ENCODE measurements at regions not wholly inside any gene's neighbourhood (a gene's known extent, or its start where the extent isn't known, plus 50 kb on each side); places are given as distances from the start of the nearest gene placed in this dataset.

DNA sequence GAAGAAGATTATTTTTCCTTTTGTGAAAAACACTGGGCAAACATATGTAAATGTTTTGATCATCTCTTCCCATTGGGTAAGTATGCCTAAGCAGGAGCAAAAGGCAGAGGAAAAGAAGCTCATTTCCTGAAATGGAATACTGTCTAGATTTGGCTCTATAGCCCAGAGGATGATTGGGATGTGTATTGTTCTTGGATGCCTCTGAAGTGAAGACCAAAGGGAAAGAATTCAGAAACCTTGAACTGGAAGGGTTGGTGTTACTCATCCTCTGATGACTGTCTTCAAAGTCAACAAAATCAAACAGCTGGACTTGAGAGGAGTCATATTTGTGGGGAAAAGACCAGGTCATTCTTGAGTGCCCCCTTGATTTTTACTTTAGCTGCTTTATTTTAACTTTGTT, 112.6 kb upstream of the NT5C1B start:
- no peak for ATAC-seq

DNA sequence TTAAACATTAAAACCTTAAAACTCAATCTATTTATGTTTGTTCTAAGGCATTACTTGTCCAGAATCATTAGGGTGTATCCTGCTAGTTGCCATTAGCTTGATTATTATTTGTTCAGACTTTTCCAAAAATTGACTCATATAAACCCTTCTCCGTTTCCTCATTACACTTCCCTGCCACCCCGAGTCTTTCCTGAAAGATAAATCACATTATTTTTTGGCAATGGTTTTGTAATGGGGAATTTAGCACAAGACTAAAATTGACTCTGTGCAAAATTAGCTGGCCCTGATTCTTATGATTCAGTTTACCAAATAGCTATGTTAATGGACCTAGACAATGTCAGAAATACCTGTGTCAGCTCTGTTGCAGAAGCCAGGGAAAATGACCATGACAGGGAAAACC, 112.2 kb upstream of the NT5C1B start:
- ATAC-seq, result no peak

DNA sequence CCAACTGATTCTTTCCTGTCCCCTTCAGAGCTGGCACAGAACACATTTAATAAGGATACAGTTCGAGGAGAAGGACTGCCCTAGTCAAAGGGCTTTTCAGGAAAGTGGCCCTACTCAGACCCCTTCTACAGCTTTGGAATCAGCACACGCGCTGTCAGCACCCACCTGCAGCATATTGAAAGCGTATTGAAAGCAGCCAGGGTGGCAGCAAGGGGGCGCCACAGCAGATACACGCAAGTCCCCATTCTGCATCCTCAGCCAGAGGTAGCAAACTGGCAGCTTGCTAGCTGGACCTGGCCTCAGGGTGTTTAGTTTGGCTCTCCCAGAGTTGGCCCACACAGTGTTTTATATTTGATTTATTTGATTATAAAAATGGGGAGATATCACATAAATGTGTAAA, 101.0 kb upstream of the NT5C1B start:
- no peak for ATAC-seq

DNA sequence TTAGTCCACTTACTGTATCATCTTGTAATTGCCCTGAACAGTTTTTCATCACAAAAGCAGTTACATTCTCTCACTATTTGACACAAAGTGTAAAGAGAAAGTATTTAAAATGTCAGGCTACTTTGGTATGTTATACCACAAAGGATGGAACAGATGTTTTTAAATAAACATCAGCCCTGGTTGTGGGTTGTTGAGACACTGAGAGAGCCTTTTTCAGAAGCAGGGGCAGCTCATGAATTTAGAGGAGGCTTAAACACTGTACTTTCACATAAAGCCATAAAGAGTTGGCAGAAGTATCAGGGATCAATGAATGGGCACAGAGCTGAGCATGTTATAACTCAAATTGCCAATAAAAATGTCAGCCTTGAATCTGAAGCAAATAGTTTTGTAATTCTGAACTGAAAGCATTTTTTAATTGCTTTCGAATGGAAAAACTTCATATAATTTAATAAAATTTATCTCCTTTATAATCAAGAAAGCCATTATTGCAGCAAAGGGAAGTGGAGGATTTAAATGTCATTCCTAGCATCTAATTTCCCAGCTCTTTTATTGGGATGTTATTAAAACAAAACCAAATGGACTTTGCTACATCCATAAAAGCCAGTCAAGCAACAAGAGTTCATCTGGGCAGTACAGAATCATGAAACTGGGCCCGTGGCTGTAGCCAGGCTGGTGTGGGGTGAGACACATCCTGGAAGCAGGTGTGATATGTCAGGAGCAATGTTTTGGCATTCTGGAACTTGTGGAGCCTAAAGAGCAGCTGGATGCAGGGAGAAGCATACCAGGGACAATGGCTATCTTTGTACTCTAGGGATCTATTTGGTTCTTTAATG, 95.1 kb upstream of the NT5C1B start:
- ATAC-seq, result no peak

DNA sequence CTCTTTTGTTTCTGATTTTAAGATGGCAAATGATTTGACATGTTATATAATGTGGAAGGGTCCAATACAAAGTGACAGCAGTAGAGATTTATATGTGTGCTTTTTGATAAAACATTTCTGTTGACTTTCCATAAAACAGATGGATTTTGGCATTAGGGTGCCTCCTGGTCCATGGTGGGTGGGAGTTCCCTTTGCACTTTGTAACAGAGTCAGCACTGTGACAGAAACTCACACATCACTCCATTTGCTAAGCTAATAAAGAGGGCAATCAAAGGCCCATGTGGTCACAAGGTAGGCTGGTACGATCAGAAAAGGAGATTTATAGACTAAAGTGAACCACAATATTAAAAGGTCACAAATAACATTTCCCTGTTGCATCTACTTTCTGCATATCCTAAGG, 93.3 kb upstream of the NT5C1B start:
- ATAC-seq, result no peak

DNA sequence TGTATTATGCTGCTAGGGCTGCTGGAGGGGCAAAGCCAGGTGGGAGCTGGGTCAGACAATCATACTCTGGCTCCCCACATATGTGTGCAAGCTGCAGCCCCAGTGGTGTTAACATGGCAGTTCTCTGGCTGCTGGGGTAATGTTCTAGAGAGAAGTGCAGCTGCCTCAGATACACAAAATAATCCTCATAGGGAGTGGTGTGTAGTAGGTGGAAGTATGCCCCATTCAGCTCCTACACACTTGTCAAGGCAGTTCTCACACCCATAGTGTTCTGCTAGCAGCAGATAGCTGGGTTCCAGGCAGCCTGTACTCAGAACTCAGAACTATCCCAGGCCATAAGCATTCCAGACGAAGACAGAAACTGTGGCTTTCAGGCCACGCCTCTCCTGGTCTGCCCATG, 87.9 kb upstream of the NT5C1B start:
- ATAC-seq, result no peak

DNA sequence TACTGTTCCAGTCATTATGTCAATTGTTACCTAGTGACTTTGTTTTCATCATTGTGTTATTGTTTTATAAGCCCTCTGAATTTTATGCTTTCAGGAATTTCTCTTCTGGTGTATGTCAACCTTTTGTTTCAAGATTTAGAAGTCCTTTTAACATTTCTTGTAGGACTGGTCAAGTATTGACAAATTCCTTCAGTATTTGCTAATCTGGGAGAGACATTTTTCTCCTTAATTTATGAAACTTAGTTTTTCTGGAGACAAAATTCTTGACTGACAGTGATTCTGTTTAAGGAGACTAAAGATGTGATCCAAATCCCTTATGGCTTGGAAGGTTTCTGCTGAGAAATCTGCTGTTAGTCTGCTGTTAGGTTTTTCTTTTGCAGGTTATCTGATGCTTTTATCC, 84.9 kb upstream of the NT5C1B start:
- no peak for ATAC-seq

DNA sequence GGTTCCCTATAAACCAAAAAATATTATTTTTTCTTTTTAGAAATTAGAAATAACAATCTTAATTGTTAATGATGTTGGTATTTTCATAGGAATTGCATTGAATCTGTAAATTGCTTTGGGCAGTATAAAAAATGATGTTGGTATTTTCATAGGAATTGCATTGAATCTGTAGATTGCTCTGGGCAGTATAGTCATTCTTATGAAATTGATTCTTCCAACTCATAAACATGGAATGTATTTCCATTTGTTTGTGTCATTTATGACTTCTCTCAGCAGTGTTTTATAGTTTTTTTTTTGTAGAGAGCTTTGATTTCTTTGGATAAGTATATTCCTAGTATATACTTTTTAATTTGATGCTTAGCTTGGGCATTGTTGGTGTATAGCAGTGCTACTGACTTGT, 82.0 kb upstream of the NT5C1B start:
- no peak for ATAC-seq

DNA sequence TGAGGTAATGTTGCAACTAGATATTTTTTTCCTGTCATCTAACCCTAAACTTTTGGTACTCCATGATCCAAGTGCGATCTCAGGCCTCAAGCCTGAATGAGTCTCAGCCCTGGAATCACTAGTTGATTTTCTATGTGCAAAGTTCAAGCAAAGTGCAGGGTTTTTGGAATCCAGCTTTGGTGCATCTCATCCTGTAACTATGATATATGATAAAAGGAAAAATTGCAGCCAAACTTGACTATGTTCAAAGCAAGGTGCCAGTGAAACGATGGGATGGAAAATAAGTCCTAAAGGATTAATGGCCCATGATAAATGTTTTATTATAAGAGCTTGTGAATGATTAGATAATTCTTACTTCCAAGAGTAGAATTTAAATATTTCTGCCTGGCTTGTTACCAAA, 78.9 kb upstream of the NT5C1B start:
- no peak for ATAC-seq

DNA sequence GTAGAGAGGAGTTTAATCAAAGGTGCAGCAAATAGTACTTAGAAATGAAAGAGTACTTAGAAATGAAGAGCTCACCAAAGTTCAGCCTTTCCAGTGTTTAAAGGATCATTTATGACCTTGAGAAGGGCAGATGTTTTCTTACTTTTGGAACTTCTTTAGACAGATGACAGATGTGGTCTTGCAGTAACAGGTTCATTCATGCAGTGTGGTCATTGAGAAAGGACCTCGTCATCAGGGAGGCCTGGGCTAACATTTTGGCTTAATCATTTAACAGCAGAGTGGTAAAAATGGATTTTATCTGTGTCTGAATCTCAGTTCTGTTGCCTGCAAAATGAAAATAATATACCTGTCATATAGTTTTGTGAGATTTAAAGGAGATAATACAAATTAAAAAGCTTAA, 75.1 kb upstream of the NT5C1B start:
- no peak for ATAC-seq

DNA sequence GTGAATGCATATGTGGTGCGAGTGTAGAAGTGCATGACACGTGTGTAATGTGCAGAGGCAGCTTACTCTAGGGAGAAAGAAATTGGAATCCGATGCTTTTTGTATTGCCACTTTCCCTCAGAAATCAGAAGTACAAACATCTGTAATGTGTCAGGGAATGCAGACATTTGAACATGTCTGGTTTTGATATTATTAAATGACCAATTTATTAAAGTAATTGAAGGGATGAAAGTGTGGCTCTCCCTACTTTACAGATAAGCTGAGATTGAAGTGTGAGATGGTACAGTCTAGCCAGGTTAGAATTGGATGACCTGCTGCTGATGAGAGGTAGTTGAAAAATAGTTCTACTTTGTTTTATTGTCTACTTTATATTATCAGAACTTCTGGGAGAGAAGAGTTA, 74.5 kb upstream of the NT5C1B start:
- ATAC-seq, result no peak

DNA sequence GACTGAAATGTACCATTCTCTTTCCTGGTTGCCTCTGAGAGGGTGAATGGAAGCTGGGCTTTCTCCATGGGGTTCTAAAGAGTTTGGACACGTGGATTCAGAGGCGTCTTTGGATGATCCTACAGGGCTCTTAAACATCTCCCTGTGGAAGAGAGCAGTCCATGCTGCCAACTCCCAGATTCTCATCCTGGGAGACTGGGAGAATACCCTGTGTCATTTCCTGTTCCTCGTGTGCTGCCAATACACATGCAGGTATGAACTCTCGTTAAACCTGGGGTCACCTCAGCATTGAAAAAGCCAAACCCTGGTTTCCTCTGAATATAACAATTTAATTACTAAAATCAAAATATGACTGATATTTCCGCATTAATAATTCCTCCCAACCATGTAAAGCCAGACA, 73.3 kb upstream of the NT5C1B start:
- no peak for ATAC-seq

DNA sequence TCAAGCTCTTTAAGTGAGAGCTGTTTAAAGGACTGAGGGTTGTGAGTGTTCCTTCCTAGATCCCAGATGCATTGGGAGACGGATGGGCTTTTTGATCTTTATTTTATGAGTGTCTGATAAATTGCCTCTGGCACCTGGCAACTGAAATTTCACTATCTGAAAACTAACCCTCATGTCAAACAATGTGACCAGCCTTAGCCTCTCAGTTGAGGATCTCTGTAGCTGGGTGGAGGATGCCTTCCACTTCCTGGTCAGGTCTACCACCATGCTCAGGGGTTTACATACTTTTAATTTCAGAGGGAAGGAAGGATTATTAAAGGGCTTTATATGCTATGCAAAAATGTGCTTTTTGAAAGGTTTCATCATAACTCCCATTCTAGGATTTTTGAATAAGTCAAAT, 70.5 kb upstream of the NT5C1B start:
- ATAC-seq, result no peak

DNA sequence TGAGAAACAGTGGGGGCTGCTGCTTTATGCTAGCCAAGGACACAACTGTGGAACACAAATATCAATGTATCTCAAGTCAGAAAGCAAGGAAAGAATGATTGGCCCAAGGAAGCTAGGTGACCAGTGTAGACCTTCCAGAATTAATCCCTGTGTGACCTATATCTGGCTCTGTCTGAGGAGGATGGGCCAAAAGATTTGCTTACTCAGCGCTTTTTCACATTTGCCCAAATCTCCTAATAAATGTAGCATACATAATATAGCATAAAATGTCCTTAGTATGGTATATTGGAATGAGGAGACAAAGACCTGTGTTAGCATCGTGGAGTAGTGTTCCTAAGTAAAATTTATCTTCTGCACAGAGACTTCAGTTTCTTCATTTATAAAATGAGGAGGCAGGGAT, 66.7 kb upstream of the NT5C1B start:
- ATAC-seq, result no peak

DNA sequence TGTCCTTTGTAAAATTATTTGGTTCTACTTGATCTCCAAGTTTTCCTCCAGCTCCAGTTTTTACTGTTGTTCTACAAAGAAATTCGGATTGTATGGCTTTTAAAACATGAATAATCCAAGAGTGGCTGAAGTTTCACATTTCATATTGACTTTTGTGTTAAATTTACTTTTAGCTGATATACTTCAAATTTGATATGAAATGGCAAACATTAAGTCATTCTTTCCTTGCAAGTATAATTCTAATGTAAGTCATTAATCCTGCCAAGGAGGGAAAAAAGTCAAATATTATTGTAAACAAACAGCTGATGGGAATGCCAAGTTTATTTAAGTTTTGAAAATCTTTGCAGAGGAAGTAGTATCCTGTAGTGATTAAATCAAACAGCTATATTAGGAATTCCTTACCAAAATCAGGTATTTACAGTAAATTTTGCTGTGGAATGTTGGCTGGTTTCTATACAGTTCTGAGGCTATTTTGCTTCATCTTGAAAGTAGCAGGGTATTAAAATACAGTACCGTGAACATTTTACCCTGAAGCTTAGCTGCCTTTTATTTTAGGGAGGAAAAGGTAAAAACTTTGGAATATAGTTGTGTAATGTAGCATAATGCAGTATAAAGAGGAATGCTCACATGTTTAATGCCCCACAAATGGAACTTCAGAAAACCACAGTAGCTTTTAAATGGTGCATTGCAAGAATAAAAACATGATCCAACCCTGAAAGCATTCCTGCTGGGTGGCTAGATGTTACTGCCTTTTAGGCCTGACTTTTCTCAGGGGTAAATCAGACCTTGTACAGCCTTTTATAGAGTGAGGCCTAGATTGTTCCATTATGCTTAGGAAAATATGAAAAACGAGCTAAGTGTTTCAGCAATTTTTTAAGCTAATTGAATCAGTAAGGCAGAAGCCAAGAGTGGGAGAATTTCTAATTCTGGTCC, 62.7 kb upstream of the NT5C1B start:
- no peak for ATAC-seq

DNA sequence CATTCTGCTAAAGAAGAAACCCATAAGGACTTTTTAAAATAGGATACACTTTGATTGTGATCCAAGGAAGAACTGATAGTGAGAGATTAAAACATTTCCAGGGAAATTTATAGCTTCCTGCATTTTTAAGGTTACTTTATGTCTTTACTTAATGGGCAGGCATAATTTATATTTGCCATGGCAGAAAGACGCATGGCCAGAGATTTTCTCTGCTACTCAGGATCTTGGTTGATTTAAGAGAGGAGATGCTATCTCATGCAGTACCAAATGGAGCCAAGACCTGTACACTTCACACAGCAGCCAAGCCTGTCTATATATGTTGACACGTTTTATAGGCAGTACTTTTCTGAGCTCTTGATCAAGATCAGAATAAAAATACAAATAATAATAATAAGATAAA, 60.9 kb upstream of the NT5C1B start:
- no peak for ATAC-seq

DNA sequence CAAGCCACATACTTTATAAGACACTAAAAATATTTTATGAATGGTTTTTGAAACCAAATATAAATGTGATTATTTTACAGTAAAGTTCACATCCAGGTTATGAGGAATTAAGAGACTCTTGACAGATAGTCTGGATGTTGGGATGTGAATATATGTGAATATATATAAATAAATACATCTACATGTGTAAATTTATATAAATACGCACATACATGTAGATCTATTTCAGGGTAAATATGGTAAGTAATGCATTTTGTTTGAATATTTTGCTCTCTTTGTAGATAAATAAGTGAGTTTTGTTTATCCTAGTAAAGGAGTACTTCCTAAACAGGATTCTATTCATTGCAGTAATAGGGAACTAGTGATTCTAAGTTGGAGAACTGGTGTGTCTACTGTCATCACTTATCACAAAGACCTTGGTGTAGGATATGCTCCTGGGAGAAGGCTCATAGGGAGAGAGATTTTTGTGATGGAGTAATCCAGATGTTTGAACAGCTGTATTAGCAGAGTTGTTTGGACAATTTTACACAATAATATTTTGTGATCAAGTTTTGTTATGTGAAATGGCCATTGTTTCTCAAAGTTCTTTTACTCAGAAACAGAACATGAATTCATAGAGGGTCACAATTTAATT, 60.2 kb upstream of the NT5C1B start:
- ATAC-seq, result no peak

DNA sequence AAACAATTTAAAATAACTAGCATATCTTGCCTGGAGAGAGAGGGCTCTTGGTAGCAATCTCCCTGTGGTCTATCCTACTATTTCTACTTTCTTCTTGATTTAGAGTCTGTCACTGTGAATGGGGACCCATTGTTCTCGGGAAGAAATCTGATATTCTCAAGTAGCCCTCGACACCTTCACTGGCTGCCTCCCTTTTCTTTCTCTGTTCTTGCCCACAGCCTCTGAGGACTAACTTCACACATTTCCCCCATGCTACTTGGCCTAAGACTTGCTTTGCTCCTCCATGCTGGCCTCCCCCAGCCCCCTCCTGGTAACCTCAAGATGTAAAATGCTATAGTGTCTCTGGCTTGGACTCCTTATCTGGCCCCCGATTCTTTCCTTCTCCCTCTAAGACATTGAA, 58.8 kb upstream of the NT5C1B start:
- ATAC-seq, result no peak

DNA sequence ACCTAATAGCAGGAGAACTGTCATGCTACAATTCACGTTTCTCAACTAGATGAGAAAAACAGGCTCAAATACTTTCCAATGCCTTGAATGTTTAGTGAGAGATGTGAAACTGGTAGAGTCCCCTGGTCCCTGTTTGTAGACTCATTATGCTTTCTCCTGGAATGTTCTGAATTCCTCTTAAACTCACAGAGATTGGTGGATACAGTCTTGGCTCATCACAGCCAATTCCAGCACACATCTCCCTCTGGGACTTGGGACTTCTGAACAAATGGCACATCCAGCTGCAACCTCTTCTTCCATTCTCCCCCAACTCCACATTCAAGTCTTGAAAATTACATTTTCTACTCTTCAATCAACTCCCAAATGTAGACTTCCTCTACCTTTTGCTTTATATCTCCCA, 58.4 kb upstream of the NT5C1B start:
- ATAC-seq, result no peak

DNA sequence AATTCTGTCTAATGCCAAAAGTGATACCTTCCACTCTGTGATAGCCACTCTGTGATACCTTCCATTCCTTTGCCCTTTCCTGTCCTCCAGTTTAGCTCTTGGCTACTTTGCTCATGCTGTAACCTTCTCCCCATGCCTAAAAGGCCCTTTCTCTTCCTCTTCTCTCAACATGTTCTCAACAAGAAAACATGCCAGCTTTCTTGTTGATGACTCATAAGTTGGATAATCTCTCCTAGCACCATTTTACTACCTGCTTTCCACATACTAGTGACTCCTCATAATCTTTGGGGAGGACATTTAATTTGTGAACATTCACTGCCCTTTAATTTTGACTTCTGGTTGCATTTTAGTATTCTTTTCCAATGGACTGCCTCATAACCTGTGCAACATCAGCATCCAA, 55.9 kb upstream of the NT5C1B start:
- no peak for ATAC-seq

DNA sequence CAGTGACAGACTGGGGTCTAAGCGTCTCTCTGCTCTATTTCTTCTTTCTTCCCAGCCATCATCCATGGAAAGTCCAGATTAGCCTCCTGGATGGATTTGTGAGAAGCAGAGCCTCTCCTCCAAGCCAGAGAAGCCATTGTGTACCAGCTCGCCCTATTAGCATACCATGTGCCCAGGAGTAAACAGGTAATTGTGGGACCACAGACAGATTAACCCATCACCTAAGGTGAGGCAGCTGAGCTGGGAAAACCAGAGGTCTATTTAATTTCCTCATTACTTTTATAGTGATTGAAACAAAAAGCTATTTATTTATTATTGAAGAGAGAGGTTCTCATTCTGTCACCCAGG, 54.7 kb upstream of the NT5C1B start:
- no peak for ATAC-seq

DNA sequence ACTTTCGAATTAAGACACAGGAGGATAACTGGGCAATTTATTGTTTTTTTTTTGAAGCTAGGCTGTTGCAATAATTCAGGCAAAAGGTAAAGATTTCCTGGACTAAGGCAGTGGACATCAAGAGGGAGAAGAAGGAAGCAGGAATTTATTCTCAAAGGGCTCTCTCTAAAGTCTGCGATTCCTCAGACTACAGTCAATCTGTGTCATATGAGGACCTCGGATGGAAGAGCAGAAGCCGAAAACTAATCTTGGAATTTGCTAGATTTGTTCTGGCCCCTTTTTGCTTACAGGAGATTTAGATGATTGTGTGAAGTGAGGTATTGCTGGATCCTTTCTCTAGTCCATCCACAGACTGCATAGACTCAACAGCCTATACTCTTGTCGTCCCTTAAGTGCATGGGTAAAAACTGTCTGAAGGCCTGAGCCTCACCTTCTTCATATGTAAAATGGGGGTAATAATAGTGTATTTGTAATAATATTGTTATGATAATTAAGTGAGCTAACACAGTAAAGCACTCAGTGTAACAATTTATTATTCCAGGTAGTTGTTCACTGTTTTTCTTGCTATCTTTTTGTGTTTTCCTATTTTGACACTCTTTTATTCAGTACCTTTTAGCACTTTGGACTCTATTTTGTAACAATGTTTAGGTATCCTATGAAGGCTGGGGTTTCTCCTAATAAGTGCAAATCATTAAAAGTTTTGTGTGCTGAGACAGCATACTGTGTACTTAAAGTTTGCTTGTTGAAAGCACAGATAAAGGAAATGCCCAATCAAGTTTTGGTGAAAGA, 54.2 kb upstream of the NT5C1B start:
- no peak for ATAC-seq

DNA sequence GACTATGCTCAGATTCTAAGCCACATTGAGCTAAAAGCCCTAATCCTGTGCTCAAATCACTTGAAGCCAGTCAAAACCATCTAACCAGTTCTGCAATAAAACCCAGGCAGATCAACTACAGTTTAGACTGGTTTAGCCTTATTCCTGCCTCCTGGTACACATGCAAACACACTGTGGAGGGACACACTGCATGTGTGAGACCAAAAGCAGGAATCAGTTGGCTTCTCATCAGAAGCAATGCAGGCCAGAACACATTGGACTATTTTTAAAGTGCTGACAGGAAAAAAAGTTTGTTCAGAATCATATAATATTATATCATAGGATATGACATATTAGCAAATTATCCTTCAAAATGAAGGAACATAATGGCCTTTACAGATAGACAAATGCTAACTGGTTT, 52.5 kb upstream of the NT5C1B start:
- ATAC-seq, result no peak

Data from activated CD4-positive, CD25-positive, alpha-beta regulatory T cell treated with anti-CD3 and anti-CD28 coated beads, Interleukin-2, amount 50 U/mL, for 24 hours (primary cell).